ENCODE measurements at regions not wholly inside any gene's neighbourhood (a gene's known extent, or its start where the extent isn't known, plus 50 kb on each side); places are given as distances from the start of the nearest gene placed in this dataset.

- no peaks in the 10 kb centered on the region for H3K9me3 ChIP-seq (ENCODE audit: control insufficient read depth in 2 of 2, insufficient read depth in 1 of 2, low read depth in 1 of 2, low read length in 1 of 2)
- WGBS, 3 donors, result 88 to 93% (median 90%) methylated on average over 7 of the region's 7 CpGs
- DNase-seq (no peak), FAIRE-seq (no peak)
- no peaks in the 10 kb centered on the region for H3K4me1 ChIP-seq (ENCODE audit: control insufficient read depth in 3 of 3, insufficient read depth in 2 of 3, low read depth in 1 of 3, low read length in 2 of 3)
- H3K4me3 ChIP-seq (ENCODE audit: low read depth in 1 of 3, low read length in 3 of 3), result no peak overlapping the region
- H3K27me3 ChIP-seq (ENCODE audit: control insufficient read depth in 3 of 3, insufficient read depth in 3 of 3, low read length in 3 of 3), result no peaks in the 10 kb centered on the region
- H3K36me3 ChIP-seq (ENCODE audit: control insufficient read depth in 3 of 3, insufficient read depth in 2 of 3, low read depth in 1 of 3, low read length in 3 of 3), result no peaks in the 10 kb centered on the region
- H3K27ac ChIP-seq (ENCODE audit: low read depth in 1 of 3, low read length in 2 of 3), result no peak overlapping the region
Observed at GRCh38 chrX:10043386-10043785, 76.2 kb downstream of the CLDN34 start.

- WGBS, 3 donors, result 72 to 89% (median 81%) methylated on average over 5 of the region's 5 CpGs
- Histone ChIP-seq H3K9me3 (ENCODE audit: control insufficient read depth in 2 of 2, insufficient read depth in 1 of 2, low read depth in 1 of 2, low read length in 1 of 2) (no peaks in the 10 kb centered on the region), H3K27me3 (ENCODE audit: control insufficient read depth in 3 of 3, insufficient read depth in 3 of 3, low read length in 3 of 3) (no peaks in the 10 kb centered on the region), H3K4me1 (ENCODE audit: control insufficient read depth in 3 of 3, insufficient read depth in 2 of 3, low read depth in 1 of 3, low read length in 2 of 3) (no peaks in the 10 kb centered on the region), H3K27ac (ENCODE audit: low read depth in 1 of 3, low read length in 2 of 3) (no peak overlapping the region), H3K4me3 (ENCODE audit: low read depth in 1 of 3, low read length in 3 of 3) (no peak overlapping the region), H3K36me3 (ENCODE audit: control insufficient read depth in 3 of 3, insufficient read depth in 2 of 3, low read depth in 1 of 3, low read length in 3 of 3) (no peaks in the 10 kb centered on the region)
- no peak for DNase-seq
- FAIRE-seq, result no peak
Observed at GRCh38 chrX:10044021-10044420, 76.9 kb downstream of the CLDN34 start.

DNA sequence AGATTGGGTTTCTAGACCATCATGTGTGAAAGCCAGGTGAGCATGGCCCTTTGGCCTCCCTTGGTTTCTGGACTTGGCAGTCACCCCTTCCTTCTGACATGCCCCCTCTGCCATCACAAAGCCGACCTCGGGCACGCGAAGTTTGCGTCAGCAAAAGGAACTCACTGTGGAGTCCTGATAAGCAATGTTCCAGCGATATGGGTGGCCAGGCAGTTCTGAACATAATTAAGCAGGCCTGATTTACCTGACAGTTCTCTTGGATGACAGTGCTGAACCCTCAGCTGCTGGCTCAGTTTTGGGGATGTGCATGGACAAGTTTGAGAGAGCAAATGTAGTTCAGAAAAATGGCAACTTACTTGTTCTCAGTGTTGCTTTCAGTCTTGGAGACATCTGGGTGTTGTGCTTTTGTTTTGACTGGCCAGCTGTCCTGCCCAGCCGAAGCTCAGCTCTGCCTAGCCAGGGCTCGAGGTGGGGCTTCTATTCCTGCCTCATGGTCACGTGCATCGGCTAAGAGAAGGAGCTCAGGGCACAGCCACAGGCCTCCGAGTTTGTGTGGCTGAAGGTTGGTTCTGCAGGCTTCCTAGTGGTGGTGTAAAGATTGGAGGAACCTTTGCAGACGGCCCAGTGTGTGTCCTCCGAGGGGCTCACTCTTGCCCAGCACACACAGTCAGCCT lies 78.3 kb downstream of the CLDN34 start:
- H3K27ac ChIP-seq (ENCODE audit: low read depth in 1 of 3, low read length in 2 of 3), result peak overlapping the region in 1 of 3 donors; percentile 49
- no peaks in the 10 kb centered on the region for H3K9me3 ChIP-seq (ENCODE audit: control insufficient read depth in 2 of 2, insufficient read depth in 1 of 2, low read depth in 1 of 2, low read length in 1 of 2)
- H3K36me3 ChIP-seq (ENCODE audit: control insufficient read depth in 3 of 3, insufficient read depth in 2 of 3, low read depth in 1 of 3, low read length in 3 of 3), result no peaks in the 10 kb centered on the region
- 69 to 77% (median 72%) methylated on average over 13 of the region's 13 CpGs for WGBS, 3 donors
- FAIRE-seq (no peak), DNase-seq (no peak)
- H3K4me1 ChIP-seq (ENCODE audit: control insufficient read depth in 3 of 3, insufficient read depth in 2 of 3, low read depth in 1 of 3, low read length in 2 of 3), result no peaks in the 10 kb centered on the region
- H3K4me3 ChIP-seq (ENCODE audit: low read depth in 1 of 3, low read length in 3 of 3), result no peak overlapping the region
- H3K27me3 ChIP-seq (ENCODE audit: control insufficient read depth in 3 of 3, insufficient read depth in 3 of 3, low read length in 3 of 3), result no peaks in the 10 kb centered on the region

DNA sequence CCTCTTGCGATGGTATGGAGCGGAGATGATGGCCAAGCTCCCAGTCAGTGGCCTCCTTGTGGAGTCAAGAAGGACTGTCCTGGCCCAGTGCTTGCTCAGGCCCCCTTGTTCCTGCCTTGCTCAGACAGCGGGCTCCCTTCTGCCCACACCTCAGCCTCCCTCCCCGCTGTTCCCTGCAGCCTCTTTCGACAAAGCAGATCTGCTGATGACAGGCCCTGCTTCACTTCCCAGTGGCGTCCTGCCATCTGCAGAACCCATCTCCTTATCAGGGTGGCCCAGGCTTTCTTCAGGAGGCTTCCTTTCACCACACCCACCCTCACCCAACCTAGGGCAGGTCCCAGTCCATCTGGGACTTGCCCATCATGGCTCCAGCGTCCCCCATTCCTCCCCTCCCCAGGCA lies 80.0 kb downstream of the CLDN34 start:
- H3K4me3 ChIP-seq (ENCODE audit: low read depth in 1 of 3, low read length in 3 of 3), result no peak overlapping the region
- H3K27me3 ChIP-seq (ENCODE audit: control insufficient read depth in 3 of 3, insufficient read depth in 3 of 3, low read length in 3 of 3), result no peaks in the 10 kb centered on the region
- H3K9me3 ChIP-seq (ENCODE audit: control insufficient read depth in 2 of 2, insufficient read depth in 1 of 2, low read depth in 1 of 2, low read length in 1 of 2), result no peaks in the 10 kb centered on the region
- H3K36me3 ChIP-seq (ENCODE audit: control insufficient read depth in 3 of 3, insufficient read depth in 2 of 3, low read depth in 1 of 3, low read length in 3 of 3), result no peaks in the 10 kb centered on the region
- no peaks in the 10 kb centered on the region for H3K4me1 ChIP-seq (ENCODE audit: control insufficient read depth in 3 of 3, insufficient read depth in 2 of 3, low read depth in 1 of 3, low read length in 2 of 3)
- no peak overlapping the region for H3K27ac ChIP-seq (ENCODE audit: low read depth in 1 of 3, low read length in 2 of 3)
- DNase-seq, result no peak
- no peak for FAIRE-seq
- 81 to 93% (median 87%) methylated on average over 6 to 7 of the region's 7 CpGs for WGBS, 3 donors

GRCh38 chrX:10047631-10048030 lies 80.5 kb downstream of the CLDN34 start:
- H3K4me3 ChIP-seq (ENCODE audit: low read depth in 1 of 3, low read length in 3 of 3), result no peak overlapping the region
- no peaks in the 10 kb centered on the region for H3K36me3 ChIP-seq (ENCODE audit: control insufficient read depth in 3 of 3, insufficient read depth in 2 of 3, low read depth in 1 of 3, low read length in 3 of 3)
- WGBS, 3 donors, result 69 to 88% (median 81%) methylated on average over 6 of the region's 6 CpGs
- no peak overlapping the region for H3K27ac ChIP-seq (ENCODE audit: low read depth in 1 of 3, low read length in 2 of 3)
- FAIRE-seq (no peak), DNase-seq (no peak)
- no peaks in the 10 kb centered on the region for H3K4me1 ChIP-seq (ENCODE audit: control insufficient read depth in 3 of 3, insufficient read depth in 2 of 3, low read depth in 1 of 3, low read length in 2 of 3)
- no peaks in the 10 kb centered on the region for H3K27me3 ChIP-seq (ENCODE audit: control insufficient read depth in 3 of 3, insufficient read depth in 3 of 3, low read length in 3 of 3)
- H3K9me3 ChIP-seq (ENCODE audit: control insufficient read depth in 2 of 2, insufficient read depth in 1 of 2, low read depth in 1 of 2, low read length in 1 of 2), result no peaks in the 10 kb centered on the region

DNA sequence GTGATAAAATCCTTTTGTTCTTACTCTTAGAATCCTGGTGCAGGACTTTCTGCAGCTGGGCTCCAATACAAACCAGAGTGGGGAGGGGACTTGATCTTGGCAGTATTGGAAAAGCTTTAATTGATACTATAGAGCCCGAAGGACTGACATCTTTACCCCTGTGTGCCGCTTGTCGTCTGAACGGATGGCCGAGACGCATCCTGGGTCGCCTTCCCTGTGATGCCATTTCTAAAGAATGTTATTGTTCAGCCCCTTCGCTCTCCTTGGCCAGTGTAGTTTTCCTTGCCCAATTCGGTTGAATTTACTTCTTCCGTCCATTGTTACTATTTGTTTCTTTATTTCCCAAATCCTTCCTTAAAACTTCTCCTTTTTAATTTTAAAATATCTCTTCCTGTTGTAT lies 80.9 kb downstream of the CLDN34 start:
- FAIRE-seq (no peak), DNase-seq (no peak)
- no peaks in the 10 kb centered on the region for H3K9me3 ChIP-seq (ENCODE audit: control insufficient read depth in 2 of 2, insufficient read depth in 1 of 2, low read depth in 1 of 2, low read length in 1 of 2)
- H3K4me1 ChIP-seq (ENCODE audit: control insufficient read depth in 3 of 3, insufficient read depth in 2 of 3, low read depth in 1 of 3, low read length in 2 of 3), result no peaks in the 10 kb centered on the region
- H3K4me3 ChIP-seq (ENCODE audit: low read depth in 1 of 3, low read length in 3 of 3), result no peak overlapping the region
- 69 to 90% (median 79%) methylated on average over 10 of the region's 10 CpGs for WGBS, 3 donors
- no peaks in the 10 kb centered on the region for H3K27me3 ChIP-seq (ENCODE audit: control insufficient read depth in 3 of 3, insufficient read depth in 3 of 3, low read length in 3 of 3)
- H3K27ac ChIP-seq (ENCODE audit: low read depth in 1 of 3, low read length in 2 of 3), result no peak overlapping the region
- H3K36me3 ChIP-seq (ENCODE audit: control insufficient read depth in 3 of 3, insufficient read depth in 2 of 3, low read depth in 1 of 3, low read length in 3 of 3), result no peaks in the 10 kb centered on the region

DNA sequence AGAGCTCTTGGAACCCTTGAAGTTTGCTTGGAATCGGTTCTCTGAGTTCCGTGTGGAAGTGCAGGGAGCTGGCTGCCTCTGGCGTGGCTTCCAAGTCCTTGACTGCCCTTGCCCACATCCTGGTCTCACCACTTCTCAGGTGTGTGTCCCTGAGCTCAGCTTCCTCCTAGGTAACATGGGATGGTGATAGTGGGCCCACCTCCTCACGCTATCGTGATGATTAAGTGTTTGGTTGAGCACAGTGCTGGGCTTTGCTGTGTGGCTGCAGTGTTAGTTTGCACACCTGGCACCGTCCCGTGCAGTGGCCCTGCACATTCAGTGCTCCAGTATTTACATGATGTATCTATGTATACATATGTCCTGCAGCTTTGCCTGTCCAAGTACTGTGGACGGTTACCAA lies 81.5 kb downstream of the CLDN34 start:
- FAIRE-seq (no peak), DNase-seq (no peak)
- H3K36me3 ChIP-seq (ENCODE audit: control insufficient read depth in 3 of 3, insufficient read depth in 2 of 3, low read depth in 1 of 3, low read length in 3 of 3), result no peaks in the 10 kb centered on the region
- no peaks in the 10 kb centered on the region for H3K9me3 ChIP-seq (ENCODE audit: control insufficient read depth in 2 of 2, insufficient read depth in 1 of 2, low read depth in 1 of 2, low read length in 1 of 2)
- WGBS, 3 donors, result 73 to 87% (median 78%) methylated on average over 8 of the region's 8 CpGs
- no peaks in the 10 kb centered on the region for H3K27me3 ChIP-seq (ENCODE audit: control insufficient read depth in 3 of 3, insufficient read depth in 3 of 3, low read length in 3 of 3)
- H3K27ac ChIP-seq (ENCODE audit: low read depth in 1 of 3, low read length in 2 of 3), result no peak overlapping the region
- H3K4me1 ChIP-seq (ENCODE audit: control insufficient read depth in 3 of 3, insufficient read depth in 2 of 3, low read depth in 1 of 3, low read length in 2 of 3), result no peaks in the 10 kb centered on the region
- no peak overlapping the region for H3K4me3 ChIP-seq (ENCODE audit: low read depth in 1 of 3, low read length in 3 of 3)

GRCh38 chrX:10049236-10049635 lies 82.1 kb downstream of the CLDN34 start:
- H3K36me3 ChIP-seq (ENCODE audit: control insufficient read depth in 3 of 3, insufficient read depth in 2 of 3, low read depth in 1 of 3, low read length in 3 of 3), result no peaks in the 10 kb centered on the region
- H3K4me1 ChIP-seq (ENCODE audit: control insufficient read depth in 3 of 3, insufficient read depth in 2 of 3, low read depth in 1 of 3, low read length in 2 of 3), result no peaks in the 10 kb centered on the region
- FAIRE-seq, result no peak
- H3K9me3 ChIP-seq (ENCODE audit: control insufficient read depth in 2 of 2, insufficient read depth in 1 of 2, low read depth in 1 of 2, low read length in 1 of 2), result no peaks in the 10 kb centered on the region
- H3K27me3 ChIP-seq (ENCODE audit: control insufficient read depth in 3 of 3, insufficient read depth in 3 of 3, low read length in 3 of 3), result no peaks in the 10 kb centered on the region
- no peak overlapping the region for H3K4me3 ChIP-seq (ENCODE audit: low read depth in 1 of 3, low read length in 3 of 3)
- DNase-seq, result no peak
- WGBS, 3 donors, result 71 to 89% (median 79%) methylated on average over 3 of the region's 3 CpGs
- no peak overlapping the region for H3K27ac ChIP-seq (ENCODE audit: low read depth in 1 of 3, low read length in 2 of 3)

DNA sequence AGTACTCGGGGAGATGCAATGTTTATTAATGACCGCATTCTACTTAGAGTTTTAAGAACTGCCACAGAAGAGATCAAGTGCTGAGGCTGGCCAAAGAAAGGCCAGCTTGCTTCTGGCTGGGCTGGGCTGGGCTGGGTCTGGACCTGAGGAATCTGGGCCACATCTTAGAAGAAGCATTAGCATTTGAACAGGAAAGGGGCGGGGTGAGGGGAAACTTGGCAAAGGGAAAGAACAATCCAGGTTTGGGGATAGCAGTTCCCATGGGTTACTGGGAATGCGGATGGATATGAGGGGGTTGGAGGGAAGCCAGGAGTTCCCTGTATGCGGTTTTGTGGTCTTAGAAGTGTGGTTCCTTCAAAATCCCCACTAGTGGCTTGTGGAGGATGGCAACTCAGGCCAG lies 83.3 kb downstream of the CLDN34 start:
- H3K27me3 ChIP-seq (ENCODE audit: control insufficient read depth in 3 of 3, insufficient read depth in 3 of 3, low read length in 3 of 3), result no peaks in the 10 kb centered on the region
- no peak overlapping the region for H3K4me3 ChIP-seq (ENCODE audit: low read depth in 1 of 3, low read length in 3 of 3)
- H3K4me1 ChIP-seq (ENCODE audit: control insufficient read depth in 3 of 3, insufficient read depth in 2 of 3, low read depth in 1 of 3, low read length in 2 of 3), result no peaks in the 10 kb centered on the region
- WGBS, 3 donors, result 65 to 75% (median 72%) methylated on average over 5 of the region's 5 CpGs
- H3K27ac ChIP-seq (ENCODE audit: low read depth in 1 of 3, low read length in 2 of 3), result no peak overlapping the region
- no peak for DNase-seq
- no peaks in the 10 kb centered on the region for H3K9me3 ChIP-seq (ENCODE audit: control insufficient read depth in 2 of 2, insufficient read depth in 1 of 2, low read depth in 1 of 2, low read length in 1 of 2)
- no peak for FAIRE-seq
- H3K36me3 ChIP-seq (ENCODE audit: control insufficient read depth in 3 of 3, insufficient read depth in 2 of 3, low read depth in 1 of 3, low read length in 3 of 3), result no peaks in the 10 kb centered on the region
